ENCODE measurements at regions not wholly inside any gene's neighbourhood (a gene's known extent, or its start where the extent isn't known, plus 50 kb on each side); places are given as distances from the start of the nearest gene placed in this dataset.

- TF ChIP-seq POLR2A (IDR thresholded peaks at IDR 0.05) (no peak), CTCF (IDR thresholded peaks at IDR 0.05) (no peak)
Measured at GRCh38 chr4:136113921-136114320, 1418.4 kb downstream of the PCDH18 start.
